Endothelial cell (in vitro differentiated cells): ENCODE measurements at regions not wholly inside any gene's neighbourhood (a gene's known extent, or its start where the extent isn't known, plus 50 kb on each side); places are given as distances from the start of the nearest gene placed in this dataset.

Source experiments
- DNase-seq: peaks from one replicate; pipeline ENCODE4 v3.0.0; 2021; ENCODE audit warnings: low spot score
- H3K27ac Mint-ChIP-seq: one replicate; pipeline ENCODE4 v1.8.0; 2021; ENCODE audit warnings: mixed read lengths, inconsistent platforms; ENCODE audit not compliant: unreplicated experiment
- H3K27me3 Mint-ChIP-seq: one replicate; pipeline ENCODE4 v1.8.0; 2021; ENCODE audit warnings: mild to moderate bottlenecking, moderate library complexity, mixed read lengths, inconsistent platforms; ENCODE audit not compliant: unreplicated experiment
- H3K36me3 Mint-ChIP-seq: one replicate; pipeline ENCODE4 v1.8.0; 2021; ENCODE audit warnings: mild to moderate bottlenecking, low read depth, mixed read lengths, inconsistent platforms; ENCODE audit not compliant: unreplicated experiment
- H3K4me1 Mint-ChIP-seq: one replicate; pipeline ENCODE4 v1.8.0; 2021; ENCODE audit warnings: mild to moderate bottlenecking, mixed read lengths, inconsistent platforms; ENCODE audit not compliant: unreplicated experiment
- H3K4me3 Mint-ChIP-seq: one replicate; pipeline ENCODE4 v1.8.0; 2021; ENCODE audit warnings: mild to moderate bottlenecking, mixed read lengths, inconsistent platforms; ENCODE audit not compliant: unreplicated experiment
- H3K9me3 Mint-ChIP-seq: one replicate; pipeline ENCODE4 v1.8.0; 2021; ENCODE audit warnings: mixed read lengths, inconsistent platforms; ENCODE audit not compliant: unreplicated experiment
- TF ChIP-seq, protein P1 (sequence below): fragments of 200-600 bp; sonication (generic); IDR thresholded peaks from one replicate; pipeline ENCODE4 v1.5.0; 2021; ENCODE audit warnings: antibody characterized with exemption; ENCODE audit not compliant: unreplicated experiment

DNA sequence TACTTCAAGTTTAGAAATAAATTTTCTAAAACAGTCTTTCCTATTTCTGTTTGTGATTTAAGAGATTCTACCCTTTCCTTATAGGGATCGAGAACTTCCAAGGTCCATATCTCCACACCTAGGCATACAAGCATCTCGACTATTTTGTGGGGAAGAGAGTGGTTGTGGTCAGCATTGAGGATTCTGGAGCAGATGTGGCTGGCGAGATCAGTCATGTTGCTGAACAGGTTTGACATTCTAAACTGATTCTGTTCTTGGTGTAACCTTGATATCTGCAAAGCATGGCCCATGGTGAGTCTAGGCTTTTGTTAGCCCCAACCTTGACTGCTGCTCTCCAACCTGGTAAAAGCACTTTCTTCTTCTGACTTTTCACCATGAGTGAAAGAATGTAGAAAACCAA is 167.6 kb upstream of the POGK start:
- no peaks in the 10 kb centered on the region for H3K36me3 Mint-ChIP-seq
- DNase-seq: no peak
- peaks cover 17% of the 10 kb centered on the region for H3K4me1 Mint-ChIP-seq
- H3K27ac Mint-ChIP-seq: no peak overlapping the region
- no peaks in the 10 kb centered on the region for H3K9me3 Mint-ChIP-seq
- H3K4me3 Mint-ChIP-seq: no peak overlapping the region
- TF ChIP-seq, protein P1, sequence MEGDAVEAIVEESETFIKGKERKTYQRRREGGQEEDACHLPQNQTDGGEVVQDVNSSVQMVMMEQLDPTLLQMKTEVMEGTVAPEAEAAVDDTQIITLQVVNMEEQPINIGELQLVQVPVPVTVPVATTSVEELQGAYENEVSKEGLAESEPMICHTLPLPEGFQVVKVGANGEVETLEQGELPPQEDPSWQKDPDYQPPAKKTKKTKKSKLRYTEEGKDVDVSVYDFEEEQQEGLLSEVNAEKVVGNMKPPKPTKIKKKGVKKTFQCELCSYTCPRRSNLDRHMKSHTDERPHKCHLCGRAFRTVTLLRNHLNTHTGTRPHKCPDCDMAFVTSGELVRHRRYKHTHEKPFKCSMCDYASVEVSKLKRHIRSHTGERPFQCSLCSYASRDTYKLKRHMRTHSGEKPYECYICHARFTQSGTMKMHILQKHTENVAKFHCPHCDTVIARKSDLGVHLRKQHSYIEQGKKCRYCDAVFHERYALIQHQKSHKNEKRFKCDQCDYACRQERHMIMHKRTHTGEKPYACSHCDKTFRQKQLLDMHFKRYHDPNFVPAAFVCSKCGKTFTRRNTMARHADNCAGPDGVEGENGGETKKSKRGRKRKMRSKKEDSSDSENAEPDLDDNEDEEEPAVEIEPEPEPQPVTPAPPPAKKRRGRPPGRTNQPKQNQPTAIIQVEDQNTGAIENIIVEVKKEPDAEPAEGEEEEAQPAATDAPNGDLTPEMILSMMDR: no peak
- H3K27me3 Mint-ChIP-seq: no peaks in the 10 kb centered on the region

DNA sequence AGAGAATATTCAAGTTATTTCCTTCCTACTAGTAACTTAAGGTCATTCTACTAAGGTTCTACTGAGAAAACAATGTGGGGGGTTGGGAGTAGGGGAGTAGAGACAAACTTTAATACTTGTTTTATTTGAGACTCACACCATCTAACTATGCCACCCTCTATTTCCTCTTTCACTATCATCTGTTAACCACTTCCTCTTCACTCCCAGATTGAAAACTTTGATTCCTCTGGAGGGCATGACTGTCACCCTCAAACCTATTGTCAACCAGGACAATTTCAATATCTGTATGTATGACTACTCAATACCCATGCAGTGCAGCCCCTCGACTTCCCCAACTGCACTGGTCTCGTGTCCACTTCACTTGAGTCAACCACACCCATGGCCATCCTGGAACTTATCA is 165.6 kb upstream of the POGK start:
- TF ChIP-seq, protein P1: no peak
- H3K4me1 Mint-ChIP-seq: peaks cover 17% of the 10 kb centered on the region
- H3K27ac Mint-ChIP-seq: no peak overlapping the region
- H3K9me3 Mint-ChIP-seq: no peaks in the 10 kb centered on the region
- no peak for DNase-seq
- H3K27me3 Mint-ChIP-seq: no peaks in the 10 kb centered on the region
- H3K36me3 Mint-ChIP-seq: no peaks in the 10 kb centered on the region
- no peak overlapping the region for H3K4me3 Mint-ChIP-seq

GRCh38 chr1:166675213-166675612 is 164.1 kb upstream of the POGK start:
- peaks cover 6% of the 10 kb centered on the region for H3K4me1 Mint-ChIP-seq
- TF ChIP-seq, protein P1: no peak
- H3K36me3 Mint-ChIP-seq: no peaks in the 10 kb centered on the region
- no peaks in the 10 kb centered on the region for H3K27me3 Mint-ChIP-seq
- no peak overlapping the region for H3K4me3 Mint-ChIP-seq
- no peak for DNase-seq
- H3K27ac Mint-ChIP-seq: no peak overlapping the region
- H3K9me3 Mint-ChIP-seq: no peaks in the 10 kb centered on the region

DNA sequence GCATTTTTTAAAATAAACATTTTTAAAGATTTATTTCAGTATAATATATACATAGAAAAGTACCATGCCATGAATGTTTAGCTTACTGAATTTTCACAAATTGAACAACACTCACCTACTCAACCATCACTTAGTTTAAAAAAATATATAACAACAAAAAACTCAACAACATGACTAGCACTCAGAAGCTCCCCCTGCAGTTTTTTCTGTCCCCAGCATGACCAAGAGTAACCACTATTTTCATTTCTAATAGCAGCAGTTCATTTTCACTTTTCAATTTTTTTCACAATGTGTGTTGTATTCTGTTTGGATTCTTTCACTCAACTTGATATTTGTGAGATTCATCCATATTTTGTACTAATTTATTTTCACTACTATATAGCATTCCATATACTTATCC is 162.3 kb upstream of the POGK start:
- no peak for DNase-seq
- H3K9me3 Mint-ChIP-seq: no peaks in the 10 kb centered on the region
- H3K27ac Mint-ChIP-seq: no peak overlapping the region
- no peaks in the 10 kb centered on the region for H3K36me3 Mint-ChIP-seq
- TF ChIP-seq, protein P1: no peak
- H3K27me3 Mint-ChIP-seq: no peaks in the 10 kb centered on the region
- H3K4me3 Mint-ChIP-seq: no peak overlapping the region
- peaks cover 6% of the 10 kb centered on the region for H3K4me1 Mint-ChIP-seq

GRCh38 chr1:166679369-166679768 is 159.9 kb upstream of the POGK start:
- no peak overlapping the region for H3K27ac Mint-ChIP-seq
- H3K4me1 Mint-ChIP-seq: no peaks in the 10 kb centered on the region

More at GRCh38 chr1:166679369-166679768, 159.9 kb upstream of the POGK start:
- no peak for DNase-seq
- H3K4me3 Mint-ChIP-seq: no peak overlapping the region
- TF ChIP-seq, protein P1: no peak
- H3K9me3 Mint-ChIP-seq: no peaks in the 10 kb centered on the region
- no peaks in the 10 kb centered on the region for H3K27me3 Mint-ChIP-seq
- no peaks in the 10 kb centered on the region for H3K36me3 Mint-ChIP-seq
